Heart left ventricle (tissue), 13 donors: ENCODE measurements at regions not wholly inside any gene's neighbourhood (a gene's known extent, or its start where the extent isn't known, plus 50 kb on each side); places are given as distances from the start of the nearest gene placed in this dataset.

Experiments
- CTCF ChIP-seq, 12 donors: fragments of 200-600 bp; sonication (generic) in 4 of 12; IDR thresholded peaks; one replicate each; pipeline versions ENCODE4 v1.5.0 to v1.8.0; 2018 to 2022; ENCODE audit warnings: antibody characterized with exemption in 12 of 12, mild to moderate bottlenecking in 5 of 12
- POLR2A ChIP-seq, 2 donors: fragments of 450-650 bp; IDR thresholded peaks; one replicate each; pipeline ENCODE4 v1.6.1; 2017; ENCODE audit warnings: antibody characterized with exemption in 2 of 2, mild to moderate bottlenecking in 2 of 2, moderate library complexity in 2 of 2
- donor health status: ischemic (EF 13 %, LVEDD 7.1; RV severe dilation, severe dysfunction).
- donor health status: DM: no; HTN: yes; CAD: no.
- donor health status: DM: no; HTN: no; CAD: no.
- donor health status: ischemic (EF 25% LVEDD 6.9; RV normal size, moderate dysfunction).
- donor health status: ischemic (EF 25% LVEDD 5.7; RV mildly dilated, moderate dysfunction).
- donor health status: ischemic (EF 35%, LVEDD 5.7; RV mildly dilated, moderate dysfunction).
- donor health status: nonischemic (EF 11% LVEDD 7.7; RV severe dilation, severe dysfunction).
- donor health status: DM: yes; HTN: yes; CAD: no.
- donor health status: PGD.
- donor health status: ischemic (EF 29% LVEDD 5.4; RV normal size, mild dysfunction).
- donor health status: nonischemic (EF 23%, LVEDD 6.1; RV moderate dilation, normal function).

DNA sequence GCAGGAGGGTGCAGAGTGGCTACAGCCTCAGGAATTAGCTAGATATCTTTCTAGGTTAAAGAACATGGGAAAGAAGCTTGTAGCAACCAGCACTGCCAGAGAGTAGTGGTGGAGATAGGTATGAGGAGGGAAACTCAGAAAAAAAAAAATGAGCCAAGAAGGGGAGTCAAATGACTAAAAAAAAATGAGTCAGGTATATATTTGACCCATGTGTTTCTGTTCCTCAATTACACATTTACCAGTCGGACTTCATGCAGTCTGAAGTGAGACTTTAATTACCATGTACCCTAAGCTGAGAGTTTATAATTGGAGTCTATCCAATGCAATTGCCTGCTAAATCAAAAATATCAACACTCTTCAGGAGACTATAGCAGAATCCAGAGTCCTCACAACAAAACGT is 964.6 kb downstream of the HACE1 start:
- no peak for TF ChIP-seq CTCF (IDR thresholded peaks at IDR 0.05)
- no peak for TF ChIP-seq POLR2A (IDR thresholded peaks at IDR 0.05)
